ENCODE measurements at regions not wholly inside any gene's neighbourhood (a gene's known extent, or its start where the extent isn't known, plus 50 kb on each side); places are given as distances from the start of the nearest gene placed in this dataset.

DNA sequence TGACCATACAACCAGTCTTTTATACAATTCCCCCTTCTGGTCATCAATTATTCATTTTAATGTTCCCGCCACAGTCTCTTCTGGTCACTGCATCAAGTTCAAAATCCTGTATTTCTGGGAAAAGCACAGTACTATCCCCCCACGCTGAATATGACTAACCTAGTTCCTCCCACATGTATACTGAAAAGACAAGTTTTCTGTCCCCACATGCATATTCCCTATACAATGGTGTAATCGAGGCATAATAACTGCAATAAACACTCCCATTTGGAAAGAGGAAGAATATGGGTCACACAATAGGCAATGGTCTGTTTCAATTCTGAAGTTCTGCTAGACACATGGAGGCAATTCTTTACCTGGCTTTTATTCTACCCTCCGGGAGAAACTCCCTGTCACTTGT, 344.9 kb downstream of the EFNA5 start:
- DNase-seq, result no peak

DNA sequence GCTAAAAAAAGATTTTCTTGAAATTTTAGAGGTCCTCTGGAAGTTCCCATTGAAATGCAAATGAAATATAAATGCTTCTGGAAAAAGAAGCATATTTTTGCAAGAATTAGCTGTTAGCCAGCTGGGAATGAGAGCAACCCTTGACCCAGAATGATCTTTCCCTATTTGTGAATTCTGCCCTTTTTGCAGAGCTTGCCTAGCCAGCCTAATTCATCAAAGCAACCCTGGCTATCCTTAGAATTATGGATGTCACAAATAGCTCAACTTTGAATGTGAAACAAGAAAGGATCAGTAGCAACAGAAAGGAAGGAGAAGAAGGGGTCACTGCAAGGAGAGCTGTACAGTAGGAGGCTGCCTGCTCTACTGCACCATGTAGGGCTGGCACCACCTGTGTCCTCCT, 345.9 kb downstream of the EFNA5 start:
- no peak for DNase-seq

DNA sequence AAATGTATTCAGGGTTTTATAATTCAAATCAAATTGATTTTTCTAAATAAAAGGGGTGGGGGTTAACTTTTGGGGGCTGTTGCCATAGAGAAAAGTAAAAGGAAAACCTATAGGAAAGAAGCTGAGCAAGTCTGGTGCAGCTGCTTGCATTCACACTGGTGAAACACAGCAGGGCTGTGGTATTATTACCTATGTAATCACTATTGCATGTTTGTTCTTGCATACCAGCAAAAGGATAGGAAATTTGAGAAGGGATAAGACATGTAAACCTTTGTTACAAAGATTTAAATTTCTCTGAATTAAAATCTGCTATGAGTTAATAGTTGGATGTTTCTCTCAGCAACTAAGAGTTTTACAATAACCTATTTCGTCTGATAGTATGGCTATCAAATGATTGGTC, 346.7 kb downstream of the EFNA5 start:
- no peak for DNase-seq

DNA sequence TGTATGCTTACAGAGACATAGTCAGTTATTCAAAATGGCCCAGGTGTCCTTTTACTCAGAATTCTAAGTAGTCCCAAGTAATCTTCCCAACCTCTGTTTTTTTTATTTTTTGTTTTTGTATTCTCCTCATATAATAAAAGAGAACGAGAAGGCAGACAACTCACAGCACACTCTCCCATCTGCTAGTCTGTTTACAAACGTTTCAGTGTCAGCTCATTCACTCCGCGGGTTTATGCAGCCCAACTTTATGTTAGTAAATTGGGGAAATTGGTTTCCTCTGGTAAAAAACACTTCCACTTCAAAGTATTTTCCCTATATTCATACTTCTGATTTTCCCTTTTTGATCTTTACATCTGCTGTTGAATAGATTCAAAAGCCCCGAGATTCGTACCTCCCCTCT, 347.2 kb downstream of the EFNA5 start:
- DNase-seq, result no peak

DNA sequence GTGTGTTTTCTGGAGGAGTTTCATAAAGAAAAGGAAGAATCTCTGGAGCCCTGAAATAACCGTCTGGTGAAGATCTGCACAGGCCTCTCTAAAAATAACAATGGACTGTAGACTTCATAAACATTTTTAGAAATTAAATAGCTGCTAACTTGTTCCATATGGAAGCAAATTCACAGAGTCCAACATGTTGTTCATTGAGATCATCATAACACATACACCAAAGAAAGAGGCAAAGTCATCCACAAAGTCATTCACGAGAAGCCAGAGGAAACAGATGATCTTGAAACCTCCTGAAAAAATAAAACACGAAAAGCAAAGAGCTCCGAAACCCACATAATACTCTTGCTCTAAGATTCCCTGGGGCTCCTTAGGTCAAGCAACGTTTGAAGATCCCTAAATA, 347.8 kb downstream of the EFNA5 start:
- DNase-seq, result no peak

DNA sequence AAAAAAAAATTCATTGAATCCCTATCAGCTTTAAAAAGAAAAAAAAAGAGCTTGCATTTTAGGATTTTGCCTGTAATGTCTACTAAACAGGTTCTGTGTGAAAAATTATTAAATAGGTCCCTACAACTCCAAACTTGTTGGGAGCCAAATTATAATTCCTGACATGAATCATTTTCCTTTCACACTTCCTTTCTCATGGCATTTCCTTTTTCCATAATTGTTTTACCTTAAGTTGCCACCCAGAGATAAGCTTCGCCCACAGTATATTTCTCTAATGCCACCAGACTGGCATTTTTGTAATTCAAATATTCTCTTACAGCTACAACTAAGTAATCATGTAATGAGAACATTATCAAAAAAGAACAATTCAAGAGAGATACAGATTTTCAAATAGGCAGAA, 348.8 kb downstream of the EFNA5 start:
- no peak for DNase-seq

DNA sequence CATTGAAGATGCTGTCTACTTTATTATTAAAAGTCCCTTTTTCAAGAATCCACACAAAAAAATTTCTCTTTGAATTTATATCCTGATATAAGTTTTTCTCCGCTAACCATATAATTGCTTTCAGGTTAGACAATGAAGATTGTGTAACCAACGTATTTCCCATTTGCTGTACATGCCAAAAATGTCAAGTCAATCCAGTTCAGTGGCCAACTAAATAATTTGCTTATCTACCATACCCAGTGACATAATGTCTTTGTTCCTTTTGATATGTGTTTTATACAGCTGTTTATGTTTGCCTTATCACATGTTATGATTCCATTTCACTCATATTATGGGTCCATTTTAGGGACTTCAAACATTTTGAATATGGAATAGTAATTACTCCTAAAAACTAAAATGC, 349.9 kb downstream of the EFNA5 start:
- no peak for DNase-seq

DNA sequence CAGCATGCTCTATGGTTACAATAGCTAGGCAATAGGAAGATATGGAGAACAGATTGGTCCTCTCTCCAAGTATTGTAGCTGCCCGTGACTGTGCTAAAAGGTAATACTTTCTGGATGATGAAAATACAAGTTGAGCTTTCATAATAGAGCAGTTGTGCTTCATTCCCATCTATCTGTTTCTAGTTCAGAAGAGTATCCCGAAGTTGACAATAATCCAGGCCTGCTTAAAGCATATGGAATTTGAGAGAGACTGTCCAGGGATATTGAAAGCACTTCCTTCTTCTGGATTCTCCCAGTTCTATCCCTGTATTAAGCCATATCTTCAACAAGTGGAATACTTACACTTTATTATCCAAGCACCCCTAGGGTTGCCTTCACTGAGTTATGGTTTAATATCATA, 350.4 kb downstream of the EFNA5 start:
- DNase-seq, result no peak

DNA sequence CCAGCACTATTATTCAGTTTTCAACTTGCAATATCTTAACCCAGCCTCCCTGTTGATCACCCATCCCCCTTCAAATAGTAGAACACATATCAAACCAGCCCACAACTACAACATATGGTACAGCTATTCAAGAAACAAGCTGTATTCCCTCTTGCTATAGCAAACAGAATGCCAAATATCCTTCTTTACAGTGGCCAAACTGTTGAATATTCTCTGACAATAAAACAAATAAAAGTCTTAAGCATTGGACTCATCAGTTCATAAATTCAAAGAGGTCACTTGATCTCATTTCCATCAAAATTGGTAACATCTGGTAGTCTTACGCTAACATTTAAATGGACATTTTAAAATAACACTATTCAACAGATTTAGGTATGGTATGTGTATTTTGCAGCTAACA, 350.8 kb downstream of the EFNA5 start:
- DNase-seq, result no peak

DNA sequence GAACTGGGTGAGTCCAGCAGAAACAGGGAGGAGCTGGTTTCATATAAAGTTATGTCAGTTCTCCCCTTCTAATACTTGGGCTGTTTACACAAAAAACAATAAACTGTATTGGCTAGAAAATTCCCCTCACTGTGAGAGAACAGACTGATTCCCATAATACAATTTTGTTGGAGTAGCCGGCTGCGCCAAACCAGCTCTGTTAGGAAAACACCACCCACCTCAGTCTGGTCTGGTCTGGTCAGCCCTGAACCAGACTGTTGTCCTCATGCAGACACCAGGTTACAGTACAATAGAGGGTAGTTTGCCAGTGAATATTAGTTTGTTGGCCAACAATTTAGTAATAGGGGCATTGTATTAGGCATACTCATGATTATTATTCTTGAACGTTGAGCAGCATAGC, 356.4 kb downstream of the EFNA5 start:
- no peak for DNase-seq

DNA sequence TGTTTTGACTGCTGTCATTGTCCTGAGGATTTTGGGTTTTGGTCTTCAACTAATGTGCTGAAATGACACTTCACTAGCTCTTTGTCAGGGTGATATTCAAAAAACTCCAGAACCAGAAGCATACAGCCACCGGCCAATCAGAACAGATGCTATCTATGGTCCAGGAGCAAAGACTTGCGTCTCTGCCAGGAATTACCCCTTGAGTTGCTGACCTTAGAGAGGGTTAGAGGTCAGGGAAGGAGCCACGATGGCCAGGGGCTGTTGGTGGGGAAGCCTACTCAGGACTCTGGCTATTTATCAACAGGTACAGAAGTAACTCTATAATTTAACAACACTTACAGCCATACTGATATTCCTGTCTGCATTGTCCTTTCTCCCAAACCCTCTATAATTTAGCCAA, 356.8 kb downstream of the EFNA5 start:
- DNase-seq, result no peak

DNA sequence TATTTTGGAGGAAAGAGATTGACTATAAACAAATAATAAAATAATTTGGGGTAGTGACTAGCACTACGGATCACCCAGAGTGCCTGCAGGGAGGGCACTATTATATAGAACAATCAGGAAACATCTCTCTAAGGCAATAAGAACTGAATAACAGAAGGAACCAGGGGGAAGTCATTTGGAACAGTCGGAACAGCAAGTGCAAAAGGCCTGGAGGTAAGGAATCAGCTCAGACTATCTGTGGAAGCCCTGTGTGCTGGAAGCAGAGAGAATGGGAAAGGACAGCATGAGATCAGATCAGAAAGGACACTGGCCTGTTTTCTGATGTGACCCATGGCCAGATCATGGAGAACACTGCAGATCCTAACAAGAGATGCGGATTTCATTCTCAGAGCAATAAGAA, 357.6 kb downstream of the EFNA5 start:
- DNase-seq, result no peak

DNA sequence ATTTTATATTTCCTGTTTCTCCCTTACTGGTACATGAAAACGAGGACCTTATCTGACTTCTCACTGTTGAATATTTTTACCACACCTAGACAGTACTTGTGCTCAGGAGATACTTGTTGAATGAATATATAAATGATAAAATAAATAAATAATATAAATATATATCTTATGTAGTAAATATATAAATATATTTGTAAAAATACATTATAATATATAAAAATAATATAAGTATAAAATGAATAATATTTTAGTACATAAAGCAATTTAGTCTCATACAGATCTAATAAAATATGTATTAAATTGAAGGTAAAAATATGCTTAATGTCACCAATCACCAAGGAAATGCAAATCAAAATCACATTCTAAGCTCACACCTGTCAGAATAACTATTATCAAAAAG, 360.6 kb downstream of the EFNA5 start:
- DNase-seq, result no peak

DNA sequence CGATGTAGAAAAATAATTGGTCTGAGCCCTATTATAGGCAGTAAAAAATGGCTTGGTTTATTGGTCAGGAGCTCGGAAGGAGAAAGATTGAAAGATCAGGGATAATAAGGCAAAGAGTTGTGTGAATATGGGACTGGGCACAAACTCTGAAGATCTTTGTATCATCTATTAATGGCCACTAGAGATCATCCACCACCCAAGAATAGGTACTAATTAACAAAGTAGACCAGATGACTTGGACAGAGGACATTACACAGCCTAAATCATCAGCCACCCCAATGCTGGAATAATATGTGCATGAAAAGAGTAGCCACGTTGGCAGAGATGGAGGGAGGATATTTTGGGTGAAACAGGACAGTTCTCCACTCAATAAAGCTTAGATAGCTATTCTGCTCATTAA, 364.1 kb downstream of the EFNA5 start:
- DNase-seq, result no peak

DNA sequence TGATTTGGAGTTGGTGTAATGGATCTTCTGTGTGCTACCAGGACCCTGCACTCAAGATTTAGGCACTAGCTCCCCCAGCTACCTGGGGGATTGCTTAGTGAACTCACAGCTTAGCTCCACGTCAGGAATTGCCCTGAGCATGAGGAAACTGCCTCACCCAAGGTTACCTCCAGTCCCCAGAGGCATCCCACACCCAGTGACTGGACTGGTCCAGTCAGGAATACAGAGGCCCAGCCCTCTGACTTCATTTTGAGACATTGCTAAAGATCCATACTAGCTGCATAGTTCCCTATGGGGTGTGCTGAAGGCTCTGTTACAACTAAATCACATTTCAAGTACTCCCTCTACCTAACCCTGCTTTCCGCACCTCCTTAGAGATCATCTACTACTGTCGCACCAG, 364.7 kb downstream of the EFNA5 start:
- no peak for DNase-seq

DNA sequence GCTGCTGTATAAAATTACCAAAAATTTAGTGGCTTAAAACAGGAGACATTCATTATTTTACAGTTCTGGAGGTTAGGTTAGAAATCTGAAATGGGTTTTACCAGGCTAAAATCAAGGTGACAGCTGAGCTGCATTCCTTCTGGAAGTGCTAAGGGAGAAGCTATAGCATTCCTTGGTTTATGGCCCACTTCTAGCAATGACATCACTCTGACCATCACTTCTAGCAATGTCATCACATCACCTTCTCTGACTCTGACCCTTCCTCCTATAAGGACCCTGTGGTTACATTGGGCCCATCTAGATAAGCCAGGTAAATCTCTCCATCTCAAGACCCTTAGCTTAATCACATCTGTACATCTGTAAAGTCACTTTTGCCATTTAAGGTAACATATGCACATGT, 366.1 kb downstream of the EFNA5 start:
- DNase-seq, result no peak

DNA sequence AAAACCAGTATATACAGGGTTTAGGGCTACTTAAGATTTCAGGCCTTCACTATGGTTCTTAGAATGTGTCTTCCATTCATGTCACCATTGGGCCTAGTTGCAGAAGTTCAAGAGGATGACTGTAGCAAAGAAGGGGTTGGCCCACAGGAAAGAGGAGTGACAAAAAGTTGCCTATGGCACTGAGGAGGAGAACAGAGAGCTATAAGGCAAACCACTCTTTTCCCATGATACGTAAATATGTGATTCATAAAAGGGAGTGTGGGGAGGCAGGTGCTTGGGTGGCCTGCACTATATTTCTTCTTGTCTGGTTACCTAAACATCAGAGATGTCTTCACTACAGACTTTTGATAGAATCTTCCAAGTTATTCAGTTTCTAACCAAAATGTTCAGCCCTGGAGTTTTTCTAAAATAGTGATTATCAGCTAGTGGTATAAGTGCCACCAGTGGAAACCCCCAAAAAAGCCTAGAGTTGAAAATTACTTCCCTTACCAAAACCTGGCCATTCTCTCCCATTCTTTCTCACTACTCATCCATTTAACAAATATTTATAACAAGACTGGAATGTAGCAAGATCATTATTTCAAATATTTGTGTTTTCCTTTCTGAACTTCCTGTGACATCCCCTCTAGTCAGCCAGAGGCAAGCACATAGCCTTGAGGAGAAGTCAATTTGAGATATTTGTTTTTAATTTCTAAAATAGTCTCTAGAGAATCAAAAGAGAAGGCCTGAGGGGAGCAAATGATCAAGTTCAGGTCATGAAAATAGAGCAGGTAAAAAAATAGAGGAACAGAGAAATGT, 367.4 kb downstream of the EFNA5 start:
- no peak for DNase-seq

DNA sequence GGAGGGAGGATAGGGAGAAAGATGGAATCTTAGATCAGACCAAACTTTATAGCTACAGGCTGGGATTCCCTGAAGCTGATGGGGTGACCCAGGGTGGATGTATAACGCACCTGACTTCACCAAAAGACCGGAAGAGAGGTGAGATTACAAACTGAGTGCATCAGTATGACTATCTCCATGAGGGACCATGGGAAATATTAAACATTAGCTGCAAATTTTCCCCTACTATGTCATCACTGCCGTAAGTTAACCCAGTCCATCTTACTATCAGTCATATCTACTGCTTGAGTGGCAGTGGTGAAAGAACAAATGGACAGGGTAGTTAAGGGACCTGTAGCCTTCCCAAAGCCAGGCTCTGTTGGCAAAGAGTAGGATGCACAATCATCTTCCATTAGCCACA, 368.3 kb downstream of the EFNA5 start:
- no peak for DNase-seq

DNA sequence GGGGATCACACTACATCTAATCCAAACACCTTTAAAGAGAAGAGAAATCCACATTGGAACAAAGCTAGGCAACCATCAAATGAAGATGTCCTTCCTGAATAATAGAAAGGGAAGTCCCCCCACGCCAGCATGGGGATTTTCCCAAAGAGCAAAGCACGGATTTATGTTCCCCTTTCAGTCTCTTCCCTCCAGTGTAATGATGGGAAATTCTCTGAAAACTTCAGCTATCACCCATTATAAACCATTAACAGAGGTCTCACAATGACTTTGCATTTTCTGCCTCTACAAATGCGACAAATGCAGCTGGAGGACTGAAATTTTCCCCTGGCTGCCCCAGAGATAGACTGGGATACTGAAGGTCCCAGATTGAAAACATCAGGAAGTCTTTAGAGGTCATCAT, 368.7 kb downstream of the EFNA5 start:
- DNase-seq, result no peak

DNA sequence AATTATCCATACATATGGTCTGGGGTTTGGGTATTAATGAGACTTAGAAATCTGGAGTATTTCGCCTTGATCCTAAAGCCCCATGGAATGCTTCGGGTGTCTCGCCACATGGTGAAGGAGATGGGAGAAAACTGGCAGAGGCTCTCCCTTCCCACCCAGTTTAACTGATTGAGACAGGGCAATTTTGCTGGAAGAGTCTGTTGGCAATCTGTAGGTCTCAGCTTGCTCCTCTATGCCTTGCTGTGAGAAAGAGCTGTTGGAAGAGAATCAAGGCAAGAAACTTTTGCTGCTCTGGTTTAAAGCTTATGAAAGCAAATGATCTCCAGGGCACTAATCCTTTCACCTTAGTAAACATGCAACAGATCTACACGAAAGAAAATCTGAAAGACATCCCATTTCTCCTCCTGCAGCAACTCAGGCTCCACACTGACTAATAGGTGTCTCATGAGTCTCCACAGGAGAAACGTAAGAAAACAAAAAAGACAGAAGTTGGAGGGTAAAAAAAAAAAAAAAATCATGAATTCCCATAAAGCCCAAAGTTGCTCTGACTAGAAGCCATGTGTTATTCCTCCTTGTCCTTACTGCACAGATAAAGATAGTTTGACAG, 369.9 kb downstream of the EFNA5 start:
- DNase-seq, result no peak

DNA sequence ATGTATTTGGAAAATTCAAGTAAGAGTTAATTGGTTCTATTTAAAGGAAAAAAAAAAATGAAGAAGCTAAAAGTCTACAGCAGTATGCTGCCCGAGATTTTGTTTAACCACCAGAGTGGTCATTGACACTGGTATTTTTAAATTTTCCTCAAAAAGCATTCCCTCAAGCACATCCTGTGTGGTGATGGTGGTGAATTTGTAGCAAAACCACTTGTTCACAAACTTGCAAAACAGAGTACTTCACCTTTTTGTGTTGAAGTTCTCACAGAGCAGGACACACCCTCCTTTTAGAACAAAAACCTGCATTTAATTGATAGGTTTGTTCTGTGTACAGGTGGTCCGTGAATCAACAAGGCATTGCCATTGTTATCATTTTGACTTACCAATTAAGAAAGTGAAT, 374.2 kb downstream of the EFNA5 start:
- no peak for DNase-seq

DNA sequence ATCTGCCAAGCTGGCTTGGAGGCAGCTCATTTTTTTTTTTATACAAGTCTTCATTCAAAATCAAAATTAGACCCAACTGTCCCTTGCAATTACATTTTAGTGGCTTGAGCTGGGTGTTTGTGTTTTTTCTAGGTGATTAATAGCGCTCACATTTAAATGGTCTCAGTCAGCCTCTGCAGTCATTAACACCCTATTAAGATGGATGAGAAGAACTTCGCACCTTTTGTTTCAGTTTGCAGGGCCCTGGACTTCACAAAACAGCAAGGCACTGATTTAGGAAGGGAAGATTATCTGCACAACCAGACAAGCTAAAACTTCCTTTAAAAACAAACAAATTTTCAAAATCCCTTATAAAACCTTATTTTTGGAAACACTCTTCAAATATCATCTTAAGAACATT, 374.8 kb downstream of the EFNA5 start:
- no peak for DNase-seq

DNA sequence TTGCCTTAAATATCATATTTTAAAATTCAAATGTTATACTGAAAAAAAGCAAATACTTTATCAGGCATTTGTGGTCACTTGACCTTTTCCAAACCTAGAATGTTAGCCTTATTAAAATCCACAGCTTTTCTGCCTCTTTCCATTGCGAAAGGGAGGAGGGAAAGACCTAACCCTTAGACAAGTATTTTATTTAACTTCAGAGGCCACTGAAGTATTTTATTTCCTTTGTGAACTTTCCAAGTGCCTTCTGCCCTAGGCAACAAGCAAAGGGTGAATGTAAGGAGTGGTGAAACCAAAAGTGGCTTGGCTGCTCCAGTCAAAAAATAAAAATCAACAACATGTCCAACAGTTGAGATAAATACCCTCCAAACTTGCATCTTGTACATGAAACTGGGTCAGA, 376.1 kb downstream of the EFNA5 start:
- no peak for DNase-seq

DNA sequence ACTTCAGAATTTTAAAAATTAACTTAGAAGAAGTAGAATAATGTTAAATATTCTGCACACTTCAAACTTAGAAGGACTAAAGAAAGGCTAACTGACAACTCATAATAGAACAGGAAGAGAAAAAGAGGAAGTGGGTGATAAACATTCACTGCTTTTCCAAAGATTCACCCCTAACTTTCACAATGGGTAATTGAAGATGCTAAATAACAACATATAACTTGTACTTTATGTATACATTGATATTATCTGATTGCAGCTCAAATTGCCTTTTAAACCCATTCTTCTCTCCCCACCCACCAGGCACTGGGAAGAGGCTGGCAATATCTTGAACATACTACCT, 376.6 kb downstream of the EFNA5 start:
- no peak for DNase-seq

DNA sequence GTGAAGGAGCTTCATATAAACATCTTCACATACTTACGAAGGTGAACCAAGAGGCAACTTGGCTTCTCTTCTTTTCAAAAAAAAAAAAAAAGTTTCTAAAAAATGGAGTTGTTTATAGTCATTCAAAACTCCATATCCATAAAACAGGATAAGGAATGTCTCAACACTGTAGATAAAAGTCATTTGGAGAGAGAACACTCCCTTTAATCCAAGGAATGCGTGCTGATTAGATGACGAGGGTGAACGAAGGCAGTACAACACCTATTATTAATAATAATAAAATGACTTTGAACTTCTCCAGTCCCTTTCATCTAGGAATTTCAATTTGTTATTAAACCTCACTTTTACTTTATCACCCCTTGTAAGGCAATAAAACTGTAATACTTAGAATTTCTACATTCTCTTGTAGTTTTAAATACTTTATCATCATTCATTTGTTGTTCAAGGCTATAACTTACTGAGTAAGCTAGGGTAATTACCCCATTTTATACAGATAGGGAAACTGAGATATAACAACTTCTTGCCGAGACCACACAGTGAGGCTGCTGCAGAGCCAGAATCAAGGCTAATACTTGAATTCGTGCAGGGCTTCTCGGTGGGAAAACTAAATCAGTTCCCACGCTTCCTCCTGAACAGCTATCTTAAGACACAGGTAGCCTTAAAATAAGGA, 377.1 kb downstream of the EFNA5 start:
- no peak for DNase-seq

Data from CD4-positive, alpha-beta T cell treated with Interleukin-6 for 4 hours (primary cell).